Stimulated activated CD4-positive, alpha-beta T cell treated with anti-CD3 and anti-CD28 coated beads, Interleukin-4, amount 100 ng/mL, for 1 hour (primary cell): ENCODE measurements at regions not wholly inside any gene's neighbourhood (a gene's known extent, or its start where the extent isn't known, plus 50 kb on each side); places are given as distances from the start of the nearest gene placed in this dataset.

Experiments
- DNase-seq: peaks from one replicate; pipeline ENCODE4 v3.0.0-alpha.2; 2020

- no peak for DNase-seq
These were observed 185.7 kb downstream of the ARRDC4 start for GRCh38 chr15:98146031-98146820.

- no peak for DNase-seq
These were observed 186.9 kb downstream of the ARRDC4 start for GRCh38 chr15:98147415-98147814.

GRCh38 chr15:98150084-98150483 is 189.6 kb downstream of the ARRDC4 start:
- no peak for DNase-seq

GRCh38 chr15:98150536-98150935 is 190.0 kb downstream of the ARRDC4 start:
- no peak for DNase-seq

DNA sequence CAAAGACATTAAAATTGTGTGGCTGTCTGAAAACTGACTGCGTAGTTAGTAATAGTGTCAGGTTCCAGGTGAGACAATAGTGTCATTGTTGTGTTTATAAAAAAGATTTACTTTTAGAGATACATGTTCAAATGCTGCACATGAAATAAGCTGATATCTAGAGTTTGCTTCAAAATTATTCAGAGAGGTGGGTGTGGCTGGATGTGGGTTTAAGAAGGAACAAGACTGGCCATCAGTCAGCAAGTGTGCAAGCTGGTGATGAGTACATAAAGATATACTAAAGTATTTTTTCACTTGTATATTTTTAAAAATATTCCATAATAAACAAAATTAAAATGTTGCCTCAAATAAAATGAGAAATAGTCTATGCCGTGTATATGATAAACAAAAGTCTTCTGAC is 190.6 kb downstream of the ARRDC4 start:
- no peak for DNase-seq

DNA sequence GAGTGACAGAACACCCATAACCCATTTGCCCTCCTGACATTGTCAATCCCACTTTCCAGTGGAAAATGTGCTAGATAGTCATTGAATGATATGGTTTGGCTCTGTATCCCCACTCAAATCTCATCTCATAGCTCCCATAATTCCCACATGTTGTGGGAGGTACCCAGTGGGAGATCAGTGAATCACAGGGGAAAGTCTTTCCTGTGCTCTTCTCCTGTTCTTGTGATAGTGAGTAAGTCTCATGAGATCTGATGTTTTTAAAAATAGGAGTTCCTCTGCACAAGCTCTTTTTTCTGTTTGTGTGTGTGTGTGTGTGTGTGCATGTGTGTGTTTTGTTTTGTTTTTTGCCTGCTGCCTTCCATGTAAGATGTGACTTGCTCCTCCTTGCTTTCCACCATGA is 191.7 kb downstream of the ARRDC4 start:
- no peak for DNase-seq

DNA sequence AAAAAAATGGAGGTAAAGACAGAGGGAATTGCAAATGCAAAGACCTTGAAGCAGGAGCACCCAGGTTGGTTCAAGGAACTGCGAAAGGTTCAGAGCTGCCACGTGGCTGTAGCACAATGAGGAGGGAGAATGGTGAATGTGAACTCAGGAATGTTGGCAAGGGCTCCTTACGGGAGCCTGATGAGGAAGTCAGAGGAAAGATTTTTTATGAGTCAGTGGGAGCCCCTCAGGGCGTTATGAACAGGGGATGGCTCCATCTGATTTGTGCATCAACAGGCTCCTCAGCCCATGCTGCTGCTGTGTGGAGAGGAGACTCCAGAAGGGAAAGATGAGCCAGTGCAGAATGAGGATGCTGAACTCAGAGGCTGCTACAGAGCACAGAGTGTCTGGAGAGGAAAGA is 194.4 kb downstream of the ARRDC4 start:
- DNase-seq: no peak

- DNase-seq: no peak
These were observed 194.9 kb downstream of the ARRDC4 start for GRCh38 chr15:98155356-98155755.

DNA sequence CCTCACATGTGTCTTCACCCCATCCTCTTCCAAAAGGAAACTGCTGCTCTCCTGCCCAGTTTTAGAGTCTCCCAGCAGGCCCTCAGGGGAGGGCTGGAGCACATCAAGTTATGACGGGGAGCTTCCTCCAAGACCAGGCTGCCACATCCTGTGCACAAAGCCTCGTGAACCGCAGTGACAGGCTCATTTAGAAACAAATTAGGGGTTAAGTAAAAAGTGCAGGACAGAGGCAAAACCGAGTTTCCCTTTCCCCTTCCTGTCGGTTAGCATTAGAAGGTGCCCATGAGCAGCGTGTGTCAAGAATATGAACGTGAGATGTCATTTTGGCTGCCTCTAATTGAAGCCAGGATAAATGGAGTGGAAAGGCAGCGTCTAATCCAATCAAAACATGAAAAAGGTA is 199.7 kb downstream of the ARRDC4 start:
- peak; percentile 6 for DNase-seq

DNA sequence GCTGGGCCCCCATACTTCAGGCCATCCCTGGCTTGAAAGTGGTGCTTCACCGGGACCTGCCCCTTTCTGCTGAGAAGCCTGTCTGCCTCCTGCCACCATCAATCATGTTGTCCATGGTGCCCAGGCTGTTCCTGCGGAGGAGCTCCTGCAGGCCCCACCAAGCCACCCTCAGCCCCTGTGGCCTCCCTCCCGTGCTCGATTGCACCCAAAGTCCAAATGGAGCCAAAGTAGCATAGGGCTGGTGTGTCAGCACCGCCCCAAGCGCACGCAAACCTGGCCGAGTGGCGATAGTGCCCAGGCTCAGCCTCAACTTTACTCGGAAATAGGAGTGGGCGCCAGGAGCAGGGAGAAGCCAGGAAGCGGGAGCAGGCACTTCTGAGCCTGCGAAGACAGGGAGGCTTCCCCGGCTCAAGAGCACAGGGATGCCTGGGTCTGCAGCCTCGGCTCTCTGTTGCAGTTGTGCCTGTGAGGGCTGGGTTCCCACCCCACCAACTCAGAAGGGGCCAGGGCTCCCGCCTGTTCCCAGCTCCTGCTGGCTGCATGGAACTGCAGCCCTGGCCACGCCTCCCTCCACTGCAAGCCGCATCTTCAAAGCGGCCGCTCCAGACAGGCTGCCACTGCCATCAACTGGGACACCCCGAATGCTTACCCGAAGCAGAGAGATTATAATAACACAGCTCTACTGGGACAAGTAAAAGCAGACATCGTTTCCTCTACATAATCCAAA is 203.0 kb downstream of the ARRDC4 start:
- no peak for DNase-seq

DNA sequence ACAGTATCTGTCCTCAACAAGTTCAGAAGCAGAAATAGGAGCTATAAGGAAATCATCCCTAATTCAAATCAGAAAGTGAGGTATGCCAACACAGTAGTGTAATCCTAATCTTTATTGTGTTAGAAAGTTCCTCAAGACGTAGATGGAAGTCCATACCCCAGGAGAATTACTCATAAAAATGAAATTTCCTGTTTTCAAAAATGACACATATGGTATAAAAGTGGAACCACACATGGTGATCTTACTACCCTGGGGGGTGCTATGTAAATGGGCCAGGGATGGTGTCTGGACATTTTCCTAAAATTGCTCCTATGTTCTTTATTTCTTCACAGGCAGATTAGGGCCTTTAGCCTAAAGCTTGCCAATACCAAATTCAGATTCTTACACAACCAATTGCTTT is 204.1 kb downstream of the ARRDC4 start:
- no peak for DNase-seq

GRCh38 chr15:98164986-98165385 is 204.5 kb downstream of the ARRDC4 start:
- no peak for DNase-seq

DNA sequence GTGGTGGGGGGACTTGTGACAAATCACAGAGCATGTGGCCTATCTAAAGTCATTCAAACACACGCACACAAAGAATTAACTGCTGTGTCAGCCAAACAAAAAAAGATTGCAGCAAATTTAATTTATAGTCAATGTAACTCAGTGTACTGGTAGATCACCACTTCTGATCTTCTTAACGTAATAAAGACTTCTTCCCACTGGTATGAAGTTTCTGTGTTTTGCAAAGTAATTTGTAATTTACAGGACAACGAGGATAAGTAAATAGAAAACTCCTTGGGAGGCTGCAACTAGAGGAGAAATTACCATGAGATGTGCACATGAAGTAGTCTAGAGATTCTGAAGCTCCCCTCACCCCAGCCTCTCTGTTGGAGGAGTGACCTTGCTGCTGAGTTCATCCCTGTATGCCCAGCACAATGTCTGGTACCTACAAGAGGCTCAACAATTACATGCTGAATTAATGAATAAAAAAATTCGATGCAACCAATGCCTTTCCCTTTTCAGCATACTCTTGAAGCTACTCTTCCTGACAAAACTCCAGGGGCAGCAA is 207.3 kb downstream of the ARRDC4 start:
- no peak for DNase-seq

GRCh38 chr15:98169551-98169950 is 209.0 kb downstream of the ARRDC4 start:
- DNase-seq: no peak

DNA sequence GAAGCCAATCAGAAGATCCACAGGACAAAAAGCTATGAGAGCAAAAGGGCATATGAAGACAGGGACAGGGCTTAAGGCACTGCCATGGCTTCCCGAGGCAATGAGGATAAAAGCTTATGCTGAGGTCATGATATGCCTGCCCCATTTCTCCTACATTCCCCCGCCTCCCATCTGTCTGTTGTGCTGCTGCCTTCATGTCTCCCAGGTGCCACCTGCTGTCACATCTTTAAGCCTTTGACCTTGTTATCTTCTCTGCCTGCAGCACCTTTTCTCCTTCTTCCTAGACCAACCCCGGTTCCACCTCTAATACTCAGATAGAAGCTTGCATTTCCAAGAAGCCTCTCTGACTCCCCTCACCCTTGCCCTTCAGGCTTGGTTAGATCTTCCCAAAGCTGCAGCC is 213.8 kb downstream of the ARRDC4 start:
- no peak for DNase-seq

GRCh38 chr15:98174841-98175240 is 214.3 kb downstream of the ARRDC4 start:
- DNase-seq: no peak

- DNase-seq: peak; percentile 2
These were observed 217.6 kb downstream of the ARRDC4 start for GRCh38 chr15:98177966-98178592.

GRCh38 chr15:98178861-98179260 is 218.4 kb downstream of the ARRDC4 start:
- no peak for DNase-seq

GRCh38 chr15:98187549-98187948 is 227.0 kb downstream of the ARRDC4 start:
- no peak for DNase-seq

DNA sequence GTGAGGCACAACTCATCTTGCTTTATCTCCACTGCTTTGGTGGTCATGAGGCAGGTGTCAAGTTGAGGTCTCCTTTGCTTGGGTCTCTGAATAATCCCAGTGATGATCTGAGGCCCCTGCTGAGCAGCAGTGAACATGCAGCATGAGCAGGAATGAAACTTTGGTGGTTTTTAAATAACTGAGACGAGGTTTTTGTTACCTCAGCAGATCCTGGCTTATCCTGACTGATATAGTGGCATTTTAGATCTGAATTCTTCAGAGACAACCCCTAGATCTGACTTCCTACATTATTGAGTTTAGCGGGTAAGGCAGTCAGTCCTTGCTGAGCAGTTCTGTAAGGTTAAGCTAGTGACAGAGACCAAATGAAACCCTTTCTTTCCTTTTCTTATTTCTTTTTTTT is 230.4 kb downstream of the ARRDC4 start:
- no peak for DNase-seq

GRCh38 chr15:98195796-98196195 is 235.3 kb downstream of the ARRDC4 start:
- DNase-seq: no peak

DNA sequence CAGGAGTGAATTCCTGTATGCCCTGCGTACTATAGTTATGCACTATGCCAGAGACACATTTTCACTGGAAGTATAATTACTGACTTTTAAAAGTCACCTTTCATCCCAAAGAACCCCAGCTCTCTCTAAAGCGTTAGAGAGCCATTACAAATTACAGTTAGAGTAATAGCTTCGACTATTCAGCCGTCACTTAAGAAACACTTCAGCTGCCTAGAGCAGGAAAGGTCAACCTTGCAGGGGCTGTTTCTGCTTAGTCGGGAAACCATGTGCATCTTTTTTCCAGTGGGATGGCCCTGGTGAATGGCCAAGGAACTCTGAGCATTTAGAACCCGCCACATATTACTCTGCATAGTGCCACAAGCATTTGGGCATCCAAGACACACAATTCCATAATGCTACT is 235.9 kb downstream of the ARRDC4 start:
- no peak for DNase-seq

DNA sequence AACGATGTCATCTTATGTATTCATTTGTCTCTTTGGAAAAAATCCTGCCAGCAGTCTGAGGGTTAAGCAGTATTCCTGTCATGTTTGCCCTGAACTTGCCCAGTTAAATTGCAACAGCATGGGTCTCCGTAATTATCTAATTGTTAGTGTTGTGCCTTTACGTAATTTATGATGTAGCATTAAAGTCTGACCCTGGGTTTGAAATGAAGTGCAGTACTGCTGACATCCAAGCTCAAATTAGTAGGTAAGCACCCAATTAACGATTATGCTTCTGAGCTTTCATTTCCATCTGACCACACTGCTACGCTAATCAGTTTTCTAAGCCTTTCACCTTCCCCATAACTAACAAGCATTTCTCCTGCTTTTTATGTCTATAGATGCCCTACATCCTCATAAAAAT is 241.8 kb downstream of the ARRDC4 start:
- DNase-seq: no peak
